Mammary epithelial cell (primary cell): ENCODE measurements at regions not wholly inside any gene's neighbourhood (a gene's known extent, or its start where the extent isn't known, plus 50 kb on each side); places are given as distances from the start of the nearest gene placed in this dataset.

Source experiments
- CTCF ChIP-seq, 2 donors: IDR thresholded peaks in 1 of 2; conservative IDR thresholded peaks in 1 of 2; 2 replicates each; pipeline ENCODE4 v1.5.1; 2011 to 2012; ENCODE audit warnings: inconsistent platforms in 2 of 2, low read length in 2 of 2, mild to moderate bottlenecking in 2 of 2, control low read depth in 1 of 2, low read depth in 1 of 2; ENCODE audit not compliant: insufficient read depth in 1 of 2; ENCODE audit errors: extremely low read depth in 1 of 2
- EZH2 ChIP-seq: IDR thresholded peaks from 2 replicates; pipeline ENCODE4 v1.6.1; 2012; ENCODE audit warnings: low read length, inconsistent platforms, borderline replicate concordance

- no peak for TF ChIP-seq CTCF (conservative IDR thresholded peaks at IDR 0.05 in 1 of 2, IDR thresholded peaks at IDR 0.05 in 1 of 2; ENCODE audit: extremely low read depth in 1 of 2, insufficient read depth in 1 of 2, low read depth in 1 of 2, low read length in 2 of 2)
- TF ChIP-seq EZH2, result no peak
These were observed 208.6 kb downstream of the BTG1 start for GRCh38 chr12:91937009-91937408.
